Colonic mucosa (tissue), 4 donors: ENCODE measurements at regions not wholly inside any gene's neighbourhood (a gene's known extent, or its start where the extent isn't known, plus 50 kb on each side); places are given as distances from the start of the nearest gene placed in this dataset.

ENCODE experiments used
- DNase-seq: peaks from one replicate; pipeline ENCODE4 v3.0.0-alpha.2; 2020
- H3K27ac ChIP-seq: fragments of 200-600 bp; one replicate; pipeline ENCODE4 v1.8.0; 2021
- H3K27me3 ChIP-seq: fragments of 200-600 bp; one replicate; pipeline ENCODE4 v1.8.0; 2021
- H3K36me3 ChIP-seq: fragments of 200-600 bp; one replicate; pipeline ENCODE4 v1.8.0; 2021
- H3K4me1 ChIP-seq: fragments of 200-600 bp; one replicate; pipeline ENCODE4 v1.8.0; 2021; ENCODE audit warnings: mild to moderate bottlenecking
- H3K4me3 ChIP-seq: fragments of 200-600 bp; one replicate; pipeline ENCODE4 v1.8.0; 2021
- H3K9ac ChIP-seq, 2 donors: one replicate each; pipeline ENCODE4 v1.7.0; 2013; ENCODE audit warnings: control low read depth in 2 of 2, low read depth in 2 of 2, low read length in 2 of 2
- H3K9me3 ChIP-seq: fragments of 200-600 bp; one replicate; pipeline ENCODE4 v1.8.0; 2021
- CTCF ChIP-seq: fragments of 200-600 bp; IDR thresholded peaks from one replicate; pipeline ENCODE4 v1.8.0; 2022; ENCODE audit warnings: antibody characterized with exemption, mild to moderate bottlenecking
- intact Hi-C: fragments of 100-400 bp; cut with DNase I; formaldehyde crosslinking; loops from one replicate; pipeline ENCODE4 v1.14.1; 2022
- donor health status: healthy.
- donor health status: DM: no; HTN: no; CAD: no.
- donor health status: DM: no; HTN: no; CAD: no.

- Histone ChIP-seq H3K4me3 (no peak overlapping the region), H3K4me1 (no peaks in the 10 kb centered on the region), H3K27ac (no peak overlapping the region), H3K9me3 (no peaks in the 10 kb centered on the region), H3K27me3 (no peaks in the 10 kb centered on the region), H3K9ac (no peak overlapping the region), H3K36me3 (no peaks in the 10 kb centered on the region)
- intact Hi-C loops: no loop called here
- no peak for DNase-seq
- no peak for TF ChIP-seq CTCF
Measured at GRCh38 chr2:128456281-128456680, 137.6 kb upstream of the HS6ST1 start.

- no peak for DNase-seq
- Histone ChIP-seq H3K4me1 (no peaks in the 10 kb centered on the region), H3K9ac (no peak overlapping the region), H3K27ac (no peak overlapping the region), H3K9me3 (no peaks in the 10 kb centered on the region), H3K36me3 (no peaks in the 10 kb centered on the region), H3K27me3 (no peaks in the 10 kb centered on the region), H3K4me3 (no peak overlapping the region)
- intact Hi-C loops: no loop called here
- no peak for TF ChIP-seq CTCF
Measured at GRCh38 chr2:128457006-128457604, 138.4 kb upstream of the HS6ST1 start.

- intact Hi-C loops: no loop called here
- H3K9ac ChIP-seq: no peak overlapping the region
- no peak for TF ChIP-seq CTCF
- H3K4me1 ChIP-seq: no peaks in the 10 kb centered on the region
- no peak overlapping the region for H3K27ac ChIP-seq
- no peak for DNase-seq
- H3K36me3 ChIP-seq: no peaks in the 10 kb centered on the region
- H3K27me3 ChIP-seq: no peaks in the 10 kb centered on the region
- H3K9me3 ChIP-seq: no peaks in the 10 kb centered on the region
- no peak overlapping the region for H3K4me3 ChIP-seq
Measured at GRCh38 chr2:128457716-128458115, 139.0 kb upstream of the HS6ST1 start.

GRCh38 chr2:128458505-128458904 is 139.8 kb upstream of the HS6ST1 start:
- no peaks in the 10 kb centered on the region for H3K27me3 ChIP-seq
- no peak overlapping the region for H3K27ac ChIP-seq
- H3K36me3 ChIP-seq: no peaks in the 10 kb centered on the region
- no peaks in the 10 kb centered on the region for H3K9me3 ChIP-seq
- no peaks in the 10 kb centered on the region for H3K4me1 ChIP-seq
- no peak for TF ChIP-seq CTCF
- intact Hi-C loops: no loop called here
- no peak for DNase-seq
- no peak overlapping the region for H3K9ac ChIP-seq
- no peak overlapping the region for H3K4me3 ChIP-seq

- no peaks in the 10 kb centered on the region for H3K27me3 ChIP-seq
- no peak overlapping the region for H3K9ac ChIP-seq
- H3K9me3 ChIP-seq: peaks cover 3% of the 10 kb centered on the region
- H3K36me3 ChIP-seq: no peaks in the 10 kb centered on the region
- peak; percentile 7 for DNase-seq
- intact Hi-C loops: no loop called here
- no peak overlapping the region for H3K4me3 ChIP-seq
- H3K4me1 ChIP-seq: no peaks in the 10 kb centered on the region
- no peak overlapping the region for H3K27ac ChIP-seq
- TF ChIP-seq CTCF: no peak
Measured at GRCh38 chr2:128464456-128464855, 145.8 kb upstream of the HS6ST1 start.
